Left renal cortex interstitium (tissue), 4 donors: ENCODE measurements at regions not wholly inside any gene's neighbourhood (a gene's known extent, or its start where the extent isn't known, plus 50 kb on each side); places are given as distances from the start of the nearest gene placed in this dataset.

Source experiments
- DNase-seq, 4 donors: peaks; one replicate each; pipeline ENCODE4 v3.0.0-alpha.2; 2013; ENCODE audit warnings: low read depth in 4 of 4, low spot score in 2 of 4, missing footprints in 1 of 4

GRCh38 chr3:177426106-177426877 is 229.0 kb upstream of the TBL1XR1 start:
- no peak for DNase-seq

GRCh38 chr3:177426878-177427495 is 229.7 kb upstream of the TBL1XR1 start:
- no peak for DNase-seq

- DNase-seq: no peak
Measured at GRCh38 chr3:177427540-177427939, 230.3 kb upstream of the TBL1XR1 start.

- DNase-seq: no peak
Measured at GRCh38 chr3:177429079-177429478, 231.8 kb upstream of the TBL1XR1 start.

- DNase-seq: no peak
Measured at GRCh38 chr3:177429771-177430170, 232.5 kb upstream of the TBL1XR1 start.

- no peak for DNase-seq
Measured at GRCh38 chr3:177430653-177431052, 233.4 kb upstream of the TBL1XR1 start.

- no peak for DNase-seq
Measured at GRCh38 chr3:177431525-177432176, 234.4 kb upstream of the TBL1XR1 start.

- no peak for DNase-seq
Measured at GRCh38 chr3:177435301-177435700, 238.0 kb upstream of the TBL1XR1 start.

GRCh38 chr3:177437513-177438337 is 240.4 kb upstream of the TBL1XR1 start:
- no peak for DNase-seq

GRCh38 chr3:177438596-177439220 is 241.4 kb upstream of the TBL1XR1 start:
- no peak for DNase-seq

GRCh38 chr3:177439694-177440269 is 242.5 kb upstream of the TBL1XR1 start:
- DNase-seq: no peak

- DNase-seq: no peak
Measured at GRCh38 chr3:177440456-177441104, 243.3 kb upstream of the TBL1XR1 start.

GRCh38 chr3:177441276-177441812 is 244.1 kb upstream of the TBL1XR1 start:
- DNase-seq: no peak

- DNase-seq: no peak
Measured at GRCh38 chr3:177441813-177442646, 244.7 kb upstream of the TBL1XR1 start.

GRCh38 chr3:177443469-177443868 is 246.2 kb upstream of the TBL1XR1 start:
- no peak for DNase-seq

- DNase-seq: no peak
Measured at GRCh38 chr3:177444696-177445095, 247.4 kb upstream of the TBL1XR1 start.

- no peak for DNase-seq
Measured at GRCh38 chr3:177445549-177445948, 248.3 kb upstream of the TBL1XR1 start.

- DNase-seq: no peak
Measured at GRCh38 chr3:177446165-177446601, 248.9 kb upstream of the TBL1XR1 start.
